ENCODE measurements at regions not wholly inside any gene's neighbourhood (a gene's known extent, or its start where the extent isn't known, plus 50 kb on each side); places are given as distances from the start of the nearest gene placed in this dataset.
"Not testable (repeated sequence)": the region's sequence is repeated elsewhere in the genome, so short reads cannot be mapped to it uniquely, and the experiment has no call there.

DNA sequence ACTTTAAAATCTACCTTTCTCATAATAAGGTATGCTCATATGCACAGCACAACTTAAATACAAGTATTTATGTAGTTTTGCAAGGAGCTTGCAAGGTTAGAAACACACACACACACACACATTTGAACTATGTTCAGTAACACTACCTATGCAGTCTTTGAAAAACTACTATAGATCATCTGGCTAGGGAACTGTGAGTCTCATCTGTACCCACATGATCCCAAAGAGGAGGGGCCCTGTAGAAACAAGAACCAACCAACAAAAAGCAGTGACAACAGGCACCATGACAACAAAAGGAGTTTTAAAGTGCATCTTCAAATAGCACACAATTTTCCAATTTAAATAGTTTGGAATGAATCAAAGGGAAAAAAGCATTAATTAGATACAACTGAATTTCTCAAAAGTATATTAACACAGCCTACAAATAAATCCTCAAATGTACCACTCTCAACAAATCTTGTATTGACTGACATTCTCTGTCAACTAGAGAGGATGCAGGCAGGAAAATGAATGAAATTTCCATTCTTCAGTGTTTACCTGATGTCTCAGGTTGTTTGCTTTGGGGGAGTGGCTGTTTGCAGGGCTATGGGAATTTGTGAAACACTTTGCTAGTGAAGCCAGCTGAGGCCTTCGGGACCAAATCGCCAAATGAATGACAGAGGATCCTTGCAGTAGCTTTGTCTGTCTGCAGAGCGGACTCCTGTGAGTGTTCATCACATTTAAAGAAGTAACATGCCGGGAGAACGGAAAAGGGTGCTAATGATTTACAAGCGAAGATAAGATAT, 297.6 kb downstream of the BCL2L11 start:
- POLR2A ChIA-PET; H3K9ac ChIP-seq (ENCODE audit: low read length); H3K79me2 ChIP-seq (ENCODE audit: control insufficient read depth, insufficient read depth, low read length); H3K36me3 ChIP-seq (replicated peaks in 1 of 2; ENCODE audit: control extremely low read depth in 1 of 2, control insufficient read depth in 1 of 2, extremely low read depth in 1 of 2, insufficient read depth in 2 of 2, low read length in 1 of 2); H3K4me3 ChIP-seq (ENCODE audit: control extremely low read depth in 1 of 5, extremely low read depth in 1 of 5, insufficient read depth in 1 of 5, low read depth in 2 of 5, low read length in 4 of 5); DNase-seq; H3K27ac ChIP-seq (ENCODE audit: low read length in 2 of 2); H3K4me1 ChIP-seq (ENCODE audit: control insufficient read depth in 2 of 2, insufficient read depth in 2 of 2, low read length in 2 of 2); H3K9me3 Mint-ChIP-seq (ENCODE audit: insufficient read depth); CTCF ChIA-PET; H3K4me2 ChIP-seq (replicated peaks; ENCODE audit: low read depth, low read length, poor library complexity, severe bottlenecking); H3K9me3 ChIP-seq (ENCODE audit: control extremely low read depth in 1 of 3, control insufficient read depth in 2 of 3, insufficient read depth in 1 of 3, low read length in 2 of 3); H3K27me3 Mint-ChIP-seq; H3K27me3 ChIP-seq (replicated peaks in 1 of 4; ENCODE audit: control extremely low read depth in 1 of 4, control insufficient read depth in 3 of 4, insufficient read depth in 4 of 4, low read length in 3 of 4); H3K4me3 Mint-ChIP-seq; H2AFZ ChIP-seq (ENCODE audit: insufficient read depth, low read depth, low read length, poor library complexity, severe bottlenecking); intact Hi-C loops (cut with micrococcal nuclease); H4K20me1 ChIP-seq (ENCODE audit: control insufficient read depth, insufficient read depth, low read length, poor library complexity, severe bottlenecking): not testable (repeated sequence)
- ATAC-seq (ENCODE audit: low read depth), result peak; percentile 49
- no CpG with 5 or more reads among the region's 6 CpGs for WGBS (ENCODE audit: insufficient coverage)
- H3K4me1 Mint-ChIP-seq, result peaks cover 14% of the 10 kb centered on the region
- peak overlapping the region; percentile 50 for H3K27ac Mint-ChIP-seq

DNA sequence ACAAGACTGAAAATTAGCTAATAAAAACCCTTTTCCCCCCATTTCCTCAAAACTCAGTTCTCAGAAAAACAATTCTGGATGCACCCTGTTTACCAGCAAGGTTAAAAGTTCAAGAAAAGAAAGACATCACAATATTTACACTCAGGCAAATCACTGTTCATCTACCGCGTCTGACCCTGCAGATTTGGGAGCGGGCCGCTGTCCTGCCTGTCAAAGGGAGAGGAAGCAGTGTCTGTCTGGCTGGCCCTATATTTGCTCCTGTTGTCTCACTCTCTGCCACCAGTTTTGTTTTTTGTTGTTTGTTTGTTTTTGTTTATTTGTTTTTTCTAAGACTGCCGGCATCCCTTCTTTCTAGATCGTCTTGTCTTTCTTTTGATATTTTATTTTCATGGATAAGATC, 299.4 kb downstream of the BCL2L11 start:
- H3K4me2 ChIP-seq (replicated peaks; ENCODE audit: low read depth, low read length, poor library complexity, severe bottlenecking); H3K4me3 Mint-ChIP-seq; H3K9me3 Mint-ChIP-seq (ENCODE audit: insufficient read depth); H3K4me3 ChIP-seq (ENCODE audit: control extremely low read depth in 1 of 5, extremely low read depth in 1 of 5, insufficient read depth in 1 of 5, low read depth in 2 of 5, low read length in 4 of 5); H3K27me3 ChIP-seq (replicated peaks in 1 of 4; ENCODE audit: control extremely low read depth in 1 of 4, control insufficient read depth in 3 of 4, insufficient read depth in 4 of 4, low read length in 3 of 4); H3K27ac Mint-ChIP-seq; H2AFZ ChIP-seq (ENCODE audit: insufficient read depth, low read depth, low read length, poor library complexity, severe bottlenecking); H3K9me3 ChIP-seq (ENCODE audit: control extremely low read depth in 1 of 3, control insufficient read depth in 2 of 3, insufficient read depth in 1 of 3, low read length in 2 of 3); DNase-seq; POLR2A ChIA-PET; H3K27ac ChIP-seq (ENCODE audit: low read length in 2 of 2); H3K79me2 ChIP-seq (ENCODE audit: control insufficient read depth, insufficient read depth, low read length); H3K36me3 ChIP-seq (replicated peaks in 1 of 2; ENCODE audit: control extremely low read depth in 1 of 2, control insufficient read depth in 1 of 2, extremely low read depth in 1 of 2, insufficient read depth in 2 of 2, low read length in 1 of 2); CTCF ChIA-PET; H3K27me3 Mint-ChIP-seq; intact Hi-C loops (cut with micrococcal nuclease); H3K9ac ChIP-seq (ENCODE audit: low read length); H4K20me1 ChIP-seq (ENCODE audit: control insufficient read depth, insufficient read depth, low read length, poor library complexity, severe bottlenecking); ATAC-seq (ENCODE audit: low read depth): not testable (repeated sequence)
- no CpG with 5 or more reads among the region's 6 CpGs for WGBS (ENCODE audit: insufficient coverage)
- H3K4me1 Mint-ChIP-seq, result peaks cover 14% of the 10 kb centered on the region
- H3K4me1 ChIP-seq (ENCODE audit: control insufficient read depth in 2 of 2, insufficient read depth in 2 of 2, low read length in 2 of 2), result peaks cover 9 to 10% of the 10 kb centered on the region in 2 donors

DNA sequence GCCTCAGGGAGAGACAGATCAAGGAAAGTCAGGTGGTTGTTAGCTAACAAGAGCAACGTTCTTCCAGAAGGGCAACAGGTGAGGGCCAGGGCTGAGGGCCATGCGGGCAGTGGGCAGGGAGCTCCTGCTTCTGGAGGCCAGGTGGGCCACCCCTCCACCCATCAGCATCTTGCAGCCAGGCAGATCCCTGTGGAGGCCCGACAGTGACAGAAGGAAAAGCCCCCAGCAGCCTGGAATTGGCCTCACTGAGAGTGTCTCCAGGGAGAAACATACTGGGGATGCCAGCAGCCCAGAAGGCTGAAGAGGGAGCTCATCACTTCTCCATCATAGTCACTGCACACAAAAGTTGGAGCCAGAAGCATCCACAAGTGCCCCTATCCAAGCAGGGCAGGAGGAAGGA, 300.1 kb downstream of the BCL2L11 start:
- H3K36me3 ChIP-seq (replicated peaks in 1 of 2; ENCODE audit: control extremely low read depth in 1 of 2, control insufficient read depth in 1 of 2, extremely low read depth in 1 of 2, insufficient read depth in 2 of 2, low read length in 1 of 2); H3K4me2 ChIP-seq (replicated peaks; ENCODE audit: low read depth, low read length, poor library complexity, severe bottlenecking); ATAC-seq (ENCODE audit: low read depth); DNase-seq; H3K4me3 Mint-ChIP-seq; H4K20me1 ChIP-seq (ENCODE audit: control insufficient read depth, insufficient read depth, low read length, poor library complexity, severe bottlenecking); POLR2A ChIA-PET; CTCF ChIA-PET; H3K79me2 ChIP-seq (ENCODE audit: control insufficient read depth, insufficient read depth, low read length); H3K27ac ChIP-seq (ENCODE audit: low read length in 2 of 2); H3K9me3 Mint-ChIP-seq (ENCODE audit: insufficient read depth); H2AFZ ChIP-seq (ENCODE audit: insufficient read depth, low read depth, low read length, poor library complexity, severe bottlenecking); H3K27me3 ChIP-seq (replicated peaks in 1 of 4; ENCODE audit: control extremely low read depth in 1 of 4, control insufficient read depth in 3 of 4, insufficient read depth in 4 of 4, low read length in 3 of 4); H3K9me3 ChIP-seq (ENCODE audit: control extremely low read depth in 1 of 3, control insufficient read depth in 2 of 3, insufficient read depth in 1 of 3, low read length in 2 of 3); H3K4me3 ChIP-seq (ENCODE audit: control extremely low read depth in 1 of 5, extremely low read depth in 1 of 5, insufficient read depth in 1 of 5, low read depth in 2 of 5, low read length in 4 of 5); H3K9ac ChIP-seq (ENCODE audit: low read length); H3K27me3 Mint-ChIP-seq; intact Hi-C loops (cut with micrococcal nuclease): not testable (repeated sequence)
- Mint-ChIP-seq H3K4me1 (peaks cover 20% of the 10 kb centered on the region), H3K27ac (peak overlapping the region; percentile 59)
- 100% methylated on average over 1 of the region's 3 CpGs for WGBS (ENCODE audit: insufficient coverage)
- H3K4me1 ChIP-seq (ENCODE audit: control insufficient read depth in 2 of 2, insufficient read depth in 2 of 2, low read length in 2 of 2), result peaks cover 17% of the 10 kb centered on the region in 2 donors

DNA sequence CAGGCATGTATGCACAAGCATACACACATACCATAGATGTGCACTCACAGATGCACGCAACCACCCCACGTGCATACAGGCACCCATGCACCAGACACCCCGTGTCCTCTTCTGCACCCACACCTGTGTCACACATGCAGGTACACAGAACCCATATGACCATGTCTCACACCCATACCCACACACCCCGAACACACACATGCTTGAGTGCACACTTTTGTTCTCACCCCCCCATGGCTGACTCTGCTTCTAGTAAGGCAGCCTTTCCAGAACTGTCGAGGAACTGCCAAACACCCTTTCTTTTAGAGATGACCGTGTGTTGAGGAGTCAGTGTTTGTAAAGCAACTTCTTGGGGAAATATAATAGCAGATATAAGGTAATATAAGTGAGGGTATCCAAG, 301.2 kb downstream of the BCL2L11 start:
- H3K79me2 ChIP-seq (ENCODE audit: control insufficient read depth, insufficient read depth, low read length); H2AFZ ChIP-seq (ENCODE audit: insufficient read depth, low read depth, low read length, poor library complexity, severe bottlenecking); H3K36me3 ChIP-seq (replicated peaks in 1 of 2; ENCODE audit: control extremely low read depth in 1 of 2, control insufficient read depth in 1 of 2, extremely low read depth in 1 of 2, insufficient read depth in 2 of 2, low read length in 1 of 2); intact Hi-C loops (cut with micrococcal nuclease); POLR2A ChIA-PET; H3K4me3 Mint-ChIP-seq; H4K20me1 ChIP-seq (ENCODE audit: control insufficient read depth, insufficient read depth, low read length, poor library complexity, severe bottlenecking); H3K27me3 ChIP-seq (replicated peaks in 1 of 4; ENCODE audit: control extremely low read depth in 1 of 4, control insufficient read depth in 3 of 4, insufficient read depth in 4 of 4, low read length in 3 of 4); DNase-seq; H3K9me3 ChIP-seq (ENCODE audit: control extremely low read depth in 1 of 3, control insufficient read depth in 2 of 3, insufficient read depth in 1 of 3, low read length in 2 of 3); ATAC-seq (ENCODE audit: low read depth); H3K4me2 ChIP-seq (replicated peaks; ENCODE audit: low read depth, low read length, poor library complexity, severe bottlenecking); H3K9me3 Mint-ChIP-seq (ENCODE audit: insufficient read depth); H3K4me3 ChIP-seq (ENCODE audit: control extremely low read depth in 1 of 5, extremely low read depth in 1 of 5, insufficient read depth in 1 of 5, low read depth in 2 of 5, low read length in 4 of 5); H3K27ac ChIP-seq (ENCODE audit: low read length in 2 of 2); H3K27me3 Mint-ChIP-seq; CTCF ChIA-PET; H3K9ac ChIP-seq (ENCODE audit: low read length): not testable (repeated sequence)
- H3K4me1 ChIP-seq (ENCODE audit: control insufficient read depth in 2 of 2, insufficient read depth in 2 of 2, low read length in 2 of 2), result peaks cover 21 to 26% of the 10 kb centered on the region in 2 donors
- WGBS (ENCODE audit: insufficient coverage), result 100% methylated on average over 1 of the region's 6 CpGs
- peak overlapping the region; percentile 53 for H3K27ac Mint-ChIP-seq
- peaks cover 21% of the 10 kb centered on the region for H3K4me1 Mint-ChIP-seq
